GM18499 (cell line): ENCODE measurements at regions not wholly inside any gene's neighbourhood (a gene's known extent, or its start where the extent isn't known, plus 50 kb on each side); places are given as distances from the start of the nearest gene placed in this dataset.

ENCODE experiments used
- ATAC-seq: cut with Tn5 transposase; IDR thresholded peaks from one replicate; pipeline ENCODE4 v1.9.1; 2021; ENCODE audit warnings: moderate number of reproducible peaks; ENCODE audit not compliant: insufficient read depth, unreplicated experiment

GRCh38 chr6:156045401-156046267, 590.0 kb upstream of the NOX3 start:
- no peak for ATAC-seq

- ATAC-seq: no peak
Measured at GRCh38 chr6:156033598-156033997, 578.0 kb upstream of the NOX3 start.

GRCh38 chr6:156031516-156031915, 575.9 kb upstream of the NOX3 start:
- no peak for ATAC-seq

DNA sequence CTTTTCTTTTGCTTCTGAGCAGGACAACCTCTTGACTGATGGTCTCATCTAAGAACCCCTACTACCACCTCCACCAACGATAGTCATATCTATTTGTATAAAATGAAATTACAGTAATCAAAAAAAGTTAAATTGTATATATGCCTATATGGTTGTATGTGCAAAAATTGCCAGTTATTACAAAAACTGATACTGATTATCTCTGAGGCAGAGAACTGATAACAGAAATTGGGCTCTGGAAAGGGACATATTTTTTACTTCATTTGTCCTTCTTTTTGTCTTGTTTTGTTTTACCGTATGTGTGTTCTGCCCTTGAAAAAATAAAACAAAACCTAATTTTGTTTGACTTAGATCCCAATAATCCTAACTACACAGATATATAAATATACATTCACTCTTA, 574.4 kb upstream of the NOX3 start:
- no peak for ATAC-seq

DNA sequence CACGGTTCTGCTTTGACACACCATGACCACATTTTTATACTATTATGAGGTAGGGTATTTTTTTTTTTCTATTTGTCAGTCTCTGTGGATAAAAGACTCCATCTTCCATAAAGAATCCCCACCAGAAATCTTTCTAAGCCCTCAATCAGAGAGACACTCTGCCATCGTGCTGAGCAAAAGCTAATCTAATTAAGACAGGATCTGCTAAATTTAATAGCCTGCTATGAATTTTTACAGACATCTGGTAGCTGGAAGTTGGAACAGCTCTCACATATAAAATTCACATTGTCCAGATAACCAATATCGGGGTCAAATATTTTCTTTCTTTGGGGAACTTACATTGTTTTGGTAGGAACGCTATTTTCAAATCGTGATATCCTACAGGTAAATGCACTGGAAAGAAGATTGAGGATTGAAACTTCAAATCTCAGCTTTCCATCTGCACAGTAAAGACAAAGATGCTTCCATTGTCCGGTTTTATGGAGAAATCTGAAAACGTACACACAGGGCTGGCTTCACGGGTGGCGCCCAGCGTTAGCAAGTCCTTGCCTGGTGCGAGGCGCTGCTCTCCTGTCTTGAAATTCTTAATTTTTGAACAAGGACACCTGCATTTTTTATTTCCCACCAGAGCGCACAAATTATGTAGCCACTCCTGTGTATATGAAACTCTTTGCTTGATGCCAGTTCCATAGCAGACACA, 573.8 kb upstream of the NOX3 start:
- ATAC-seq: no peak

GRCh38 chr6:156028335-156029131, 572.9 kb upstream of the NOX3 start:
- no peak for ATAC-seq

DNA sequence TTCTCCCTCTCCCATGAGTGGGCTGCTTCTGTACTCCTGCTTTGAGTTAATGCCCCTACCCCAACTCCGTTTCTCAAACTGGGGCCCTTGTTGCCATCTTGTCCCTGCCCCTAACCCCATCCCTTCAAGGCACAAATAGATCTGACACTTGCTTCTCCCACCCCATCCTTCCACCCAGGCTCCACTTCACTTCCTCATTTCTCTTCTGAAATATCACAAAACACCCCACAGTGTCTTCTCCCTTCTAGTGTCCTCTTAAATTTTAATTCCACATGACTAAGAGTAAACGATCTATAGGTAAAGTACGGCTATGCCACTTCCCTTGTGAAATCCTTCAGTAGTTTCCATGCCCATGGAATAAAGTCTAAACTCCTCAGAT, 571.6 kb upstream of the NOX3 start:
- ATAC-seq: no peak

GRCh38 chr6:156026486-156027247, 571.0 kb upstream of the NOX3 start:
- ATAC-seq: no peak

- ATAC-seq: no peak
Measured at GRCh38 chr6:156024339-156024738, 568.7 kb upstream of the NOX3 start.

GRCh38 chr6:156021746-156022396, 566.2 kb upstream of the NOX3 start:
- no peak for ATAC-seq

DNA sequence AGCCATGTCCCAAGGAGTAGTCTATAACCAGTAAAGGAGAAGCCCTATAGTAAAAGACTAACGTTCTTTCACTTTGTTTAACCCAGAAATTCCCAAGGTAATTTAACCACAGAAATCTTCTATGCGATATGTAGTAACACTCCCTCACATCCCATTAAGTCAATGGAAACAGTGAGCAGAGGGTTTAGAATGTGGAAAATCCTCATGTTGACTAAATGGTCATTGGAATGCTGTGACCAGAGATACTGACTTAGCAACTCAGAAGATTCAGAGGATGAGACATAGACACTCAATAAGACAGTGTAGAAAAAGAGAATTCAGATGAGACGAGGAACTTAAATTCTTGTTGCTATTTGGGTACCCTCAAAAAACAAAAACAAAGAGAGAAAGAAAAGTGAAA, 562.2 kb upstream of the NOX3 start:
- ATAC-seq: no peak

DNA sequence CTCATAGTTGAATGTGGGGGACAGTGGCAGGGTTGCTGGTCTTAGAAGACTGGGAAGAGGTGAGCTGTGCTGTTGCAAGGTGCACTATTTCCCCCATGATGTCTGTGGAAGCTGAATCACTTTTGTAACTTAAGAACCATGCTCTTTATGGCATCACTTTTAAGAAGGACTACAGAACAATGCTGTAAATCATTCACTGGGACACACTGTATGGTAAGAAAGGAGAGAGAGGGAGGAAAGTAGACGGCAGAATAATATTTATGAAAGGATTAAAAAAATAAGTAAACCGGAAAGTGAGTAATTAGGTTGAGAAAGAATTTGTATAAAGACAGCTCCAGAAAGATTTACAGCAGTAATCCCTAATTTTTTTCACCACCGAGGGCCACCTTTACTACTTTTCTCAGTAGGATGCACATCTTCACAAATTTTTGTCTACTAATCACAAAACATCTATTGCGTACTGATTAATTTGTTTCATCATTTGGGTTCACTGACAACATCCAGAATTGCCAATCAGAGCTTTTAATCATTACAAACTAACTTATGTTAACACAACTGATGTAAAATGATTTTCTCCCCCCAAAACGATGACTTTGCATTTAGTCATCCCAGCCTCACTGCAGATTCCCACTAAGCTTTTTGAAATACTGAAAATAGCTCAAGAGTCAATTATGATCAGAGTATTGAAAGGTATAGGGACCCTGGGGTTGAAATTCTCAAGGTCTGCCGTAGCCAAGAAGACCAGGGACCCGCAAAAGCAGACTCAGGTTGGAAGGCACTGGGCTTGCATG, 560.7 kb upstream of the NOX3 start:
- ATAC-seq: no peak

DNA sequence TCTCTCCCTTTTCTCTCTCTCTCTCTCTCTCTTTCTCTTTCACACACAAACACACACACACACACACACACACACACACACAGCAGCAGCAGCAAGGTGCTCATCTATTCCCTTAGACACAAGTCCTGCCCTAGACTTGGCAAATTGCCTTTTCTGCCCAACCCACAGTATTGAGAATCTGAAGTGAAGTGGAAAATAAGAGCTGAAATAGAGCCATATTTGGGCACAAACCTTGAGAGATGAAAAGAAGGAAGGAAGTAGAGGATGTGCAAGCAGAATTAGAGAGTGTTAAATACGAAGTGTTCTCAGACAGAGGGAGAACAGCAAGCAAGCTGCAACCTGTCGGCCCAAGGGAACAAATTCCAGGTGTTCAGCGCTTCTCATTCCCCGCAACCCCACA, 557.5 kb upstream of the NOX3 start:
- no peak for ATAC-seq

DNA sequence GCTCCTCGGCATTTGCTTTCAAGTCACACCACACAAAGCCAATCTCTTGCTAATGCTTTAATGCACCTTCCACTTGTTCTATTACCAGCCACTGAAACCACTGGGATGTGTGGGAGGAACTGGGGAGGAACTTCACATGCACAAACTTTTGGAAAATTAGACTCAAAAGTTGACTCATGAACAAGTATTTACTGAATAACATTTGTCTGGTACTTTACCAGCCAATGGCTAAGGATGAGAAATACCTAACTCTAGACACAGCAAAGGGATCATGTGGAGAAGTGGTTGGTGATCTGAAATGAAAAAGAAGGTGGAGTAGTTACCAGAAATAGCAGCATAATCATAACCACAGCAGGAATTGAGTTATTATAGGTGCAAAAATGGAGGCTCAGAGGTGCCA, 554.0 kb upstream of the NOX3 start:
- ATAC-seq: no peak

DNA sequence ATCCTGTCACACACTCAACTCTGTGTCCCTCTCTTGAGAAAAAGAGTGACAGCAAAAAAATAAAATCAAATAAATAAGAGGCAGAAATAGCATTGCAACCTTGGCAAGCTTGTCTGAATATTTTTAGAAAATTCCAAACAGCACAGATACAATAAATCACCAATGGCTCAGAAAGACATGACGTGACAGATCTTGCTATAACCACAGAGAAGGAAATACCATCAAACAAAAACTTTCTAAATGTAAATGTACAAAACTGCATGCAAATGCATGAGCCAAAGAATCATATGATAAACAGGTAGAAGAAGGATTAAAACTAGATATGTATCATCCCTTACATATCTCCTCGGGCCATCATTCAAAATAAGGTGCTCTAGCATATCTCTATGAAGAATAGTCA, 549.2 kb upstream of the NOX3 start:
- no peak for ATAC-seq

DNA sequence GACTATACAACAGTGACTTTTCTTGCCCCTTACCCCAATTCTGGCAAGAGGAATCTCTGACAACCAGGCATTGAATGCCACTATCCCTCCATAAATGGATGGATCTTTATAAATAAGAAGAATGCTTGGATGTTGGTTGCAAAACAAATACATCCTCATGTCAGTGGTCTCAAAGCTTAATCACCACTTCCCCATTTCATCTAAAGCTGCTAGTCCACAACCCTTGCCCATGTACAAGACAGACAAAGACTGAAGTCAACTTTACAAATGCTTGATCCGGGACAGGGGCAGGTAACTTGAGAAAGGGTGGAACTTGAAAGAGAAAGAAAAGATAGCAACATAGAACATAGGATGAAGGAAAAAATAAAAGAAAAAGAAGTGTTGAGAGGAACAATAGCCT, 540.5 kb upstream of the NOX3 start:
- ATAC-seq: no peak

GRCh38 chr6:155995281-155995680, 539.6 kb upstream of the NOX3 start:
- no peak for ATAC-seq

DNA sequence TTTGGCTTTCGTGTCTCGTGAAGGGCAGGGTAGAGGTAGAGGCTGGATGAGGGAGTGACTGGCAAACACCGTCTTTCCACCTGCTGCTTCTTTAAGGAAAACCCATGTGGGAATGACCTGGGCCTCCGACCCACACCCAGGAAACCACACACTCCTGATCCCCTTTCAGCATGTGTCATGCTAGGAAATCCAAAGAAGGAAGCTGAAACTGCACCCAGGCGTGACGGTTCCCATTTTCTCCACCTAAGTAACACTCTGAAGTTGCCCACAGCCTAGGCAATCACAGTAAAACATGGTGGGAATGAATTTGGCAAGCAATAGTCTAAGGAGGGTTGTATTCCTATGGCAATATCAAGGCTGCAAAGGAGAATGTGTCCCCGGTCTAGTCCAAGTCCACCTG, 538.4 kb upstream of the NOX3 start:
- ATAC-seq: no peak

GRCh38 chr6:155993240-155993639, 537.6 kb upstream of the NOX3 start:
- no peak for ATAC-seq
